Peyer's patch (tissue), 4 donors: ENCODE measurements at regions not wholly inside any gene's neighbourhood (a gene's known extent, or its start where the extent isn't known, plus 50 kb on each side); places are given as distances from the start of the nearest gene placed in this dataset.

Experiments
- DNase-seq, 3 donors: peaks; one replicate each; pipeline ENCODE4 v3.0.0-alpha.2; 2017 to 2019
- H3K27ac ChIP-seq, 4 donors: fragments of 200-600 bp; sonication (generic); one replicate each; pipeline ENCODE4 v1.5.1; 2016 to 2019
- H3K27me3 ChIP-seq, 2 donors: fragments of 200-600 bp; sonication (generic); one replicate each; pipeline ENCODE4 v1.5.1; 2019
- H3K36me3 ChIP-seq, 3 donors: fragments of 200-600 bp; sonication (generic); one replicate each; pipeline ENCODE4 v1.5.1; 2016 to 2019
- H3K4me1 ChIP-seq, 4 donors: fragments of 200-600 bp; sonication (generic); one replicate each; pipeline ENCODE4 v1.5.1; 2016 to 2019
- H3K4me3 ChIP-seq, 4 donors: fragments of 200-600 bp; sonication (generic); 1 replicate in 3 of 4; 2 replicates in 1 of 4; pipeline ENCODE4 v1.5.1; 2016 to 2019; ENCODE audit warnings: mild to moderate bottlenecking in 1 of 4
- H3K9me3 ChIP-seq, 4 donors: fragments of 200-600 bp; sonication (generic); one replicate each; pipeline ENCODE4 v1.5.1; 2016 to 2019; ENCODE audit warnings: mild to moderate bottlenecking in 1 of 4
- CTCF ChIP-seq, 6 experiments: fragments of 450-650 bp in 4 of 6; fragments of 200-600 bp in 2 of 6; sonication (generic) in 1 of 6; IDR thresholded peaks; one replicate each; pipeline ENCODE4 v1.5.1; 2017 to 2019; ENCODE audit warnings: antibody characterized with exemption in 6 of 6, mild to moderate bottlenecking in 3 of 6, moderate library complexity in 1 of 6
- POLR2A ChIP-seq, 2 donors: fragments of 450-650 bp; IDR thresholded peaks; one replicate each; pipeline ENCODE4 v1.5.1; 2017; ENCODE audit warnings: antibody characterized with exemption in 2 of 2, mild to moderate bottlenecking in 2 of 2, moderate library complexity in 2 of 2

- Histone ChIP-seq H3K36me3 (no peaks in the 10 kb centered on the region), H3K4me1 (no peaks in the 10 kb centered on the region), H3K4me3 (no peak overlapping the region), H3K27ac (no peak overlapping the region), H3K27me3 (no peaks in the 10 kb centered on the region), H3K9me3 (no peaks in the 10 kb centered on the region)
- no peak for DNase-seq
- no peak for TF ChIP-seq POLR2A (IDR thresholded peaks at IDR 0.05)
- no peak for TF ChIP-seq CTCF (IDR thresholded peaks at IDR 0.05)
Observed at GRCh38 chr20:24840121-24840713, 108.9 kb upstream of the CST7 start.

- DNase-seq = no peak
- no peak overlapping the region for H3K4me3 ChIP-seq
- H3K27ac ChIP-seq = no peak overlapping the region
- H3K36me3 ChIP-seq = no peaks in the 10 kb centered on the region
- no peaks in the 10 kb centered on the region for H3K27me3 ChIP-seq
- TF ChIP-seq CTCF (IDR thresholded peaks at IDR 0.05) = no peak
- TF ChIP-seq POLR2A (IDR thresholded peaks at IDR 0.05) = no peak
- H3K9me3 ChIP-seq = no peaks in the 10 kb centered on the region
- H3K4me1 ChIP-seq = no peaks in the 10 kb centered on the region
Observed at GRCh38 chr20:24842274-24842917, 106.7 kb upstream of the CST7 start.

- Histone ChIP-seq H3K36me3 (no peaks in the 10 kb centered on the region), H3K9me3 (no peaks in the 10 kb centered on the region), H3K4me1 (no peaks in the 10 kb centered on the region), H3K27me3 (no peaks in the 10 kb centered on the region), H3K4me3 (no peak overlapping the region), H3K27ac (no peak overlapping the region)
- DNase-seq = no peak
- no peak for TF ChIP-seq CTCF (IDR thresholded peaks at IDR 0.05)
- no peak for TF ChIP-seq POLR2A (IDR thresholded peaks at IDR 0.05)
Observed at GRCh38 chr20:24842918-24843715, 106.0 kb upstream of the CST7 start.

GRCh38 chr20:24850176-24850575 is 98.9 kb upstream of the CST7 start:
- TF ChIP-seq POLR2A (IDR thresholded peaks at IDR 0.05) = no peak
- no peak for TF ChIP-seq CTCF (IDR thresholded peaks at IDR 0.05)
- peaks cover 0 to 6% (median 0%) of the 10 kb centered on the region in 4 donors for H3K9me3 ChIP-seq
- H3K36me3 ChIP-seq = no peaks in the 10 kb centered on the region
- no peak overlapping the region for H3K4me3 ChIP-seq
- H3K27me3 ChIP-seq = no peaks in the 10 kb centered on the region
- H3K4me1 ChIP-seq = no peaks in the 10 kb centered on the region
- no peak for DNase-seq
- no peak overlapping the region for H3K27ac ChIP-seq

GRCh38 chr20:24851346-24852019 is 97.6 kb upstream of the CST7 start:
- Histone ChIP-seq H3K27me3 (no peaks in the 10 kb centered on the region), H3K36me3 (no peaks in the 10 kb centered on the region), H3K4me1 (no peaks in the 10 kb centered on the region), H3K27ac (no peak overlapping the region), H3K9me3 (peaks cover 0 to 6% (median 0%) of the 10 kb centered on the region in 4 donors), H3K4me3 (no peak overlapping the region)
- TF ChIP-seq POLR2A (IDR thresholded peaks at IDR 0.05) (no peak), CTCF (IDR thresholded peaks at IDR 0.05) (no peak)
- DNase-seq = no peak
